ENCODE measurements at regions not wholly inside any gene's neighbourhood (a gene's known extent, or its start where the extent isn't known, plus 50 kb on each side); places are given as distances from the start of the nearest gene placed in this dataset.

GRCh38 chr6:2529211-2529719 is 221.5 kb downstream of the MYLK4 start:
- no peak for TF ChIP-seq CTCF (IDR thresholded peaks at IDR 0.05; ENCODE audit: low read depth, low read length, missing control alignments)
- Histone ChIP-seq H3K4me3 (ENCODE audit: low read depth, low read length) (no peak overlapping the region), H3K36me3 (replicated peaks) (no peaks in the 10 kb centered on the region), H3K27me3 (replicated peaks) (no peaks in the 10 kb centered on the region), H3K27ac (no peak overlapping the region)
- in situ Hi-C loops (cut with HindIII; ENCODE audit: low pct_ligation_motif_present, low sequenced_read_pairs): no loop called here
- DNase-seq: no peak

GRCh38 chr6:2528156-2528555 is 222.6 kb downstream of the MYLK4 start:
- in situ Hi-C loops (cut with HindIII; ENCODE audit: low pct_ligation_motif_present, low sequenced_read_pairs): no loop called here
- no peak for TF ChIP-seq CTCF (IDR thresholded peaks at IDR 0.05; ENCODE audit: low read depth, low read length, missing control alignments)
- DNase-seq: no peak
- Histone ChIP-seq H3K36me3 (replicated peaks) (no peaks in the 10 kb centered on the region), H3K27me3 (replicated peaks) (no peaks in the 10 kb centered on the region), H3K4me3 (ENCODE audit: low read depth, low read length) (no peak overlapping the region), H3K27ac (no peak overlapping the region)

GRCh38 chr6:2526766-2527165 is 224.0 kb downstream of the MYLK4 start:
- H3K4me3 ChIP-seq (ENCODE audit: low read depth, low read length): no peak overlapping the region
- TF ChIP-seq CTCF (IDR thresholded peaks at IDR 0.05; ENCODE audit: low read depth, low read length, missing control alignments): no peak
- no peaks in the 10 kb centered on the region for H3K27me3 ChIP-seq (replicated peaks)
- in situ Hi-C loops (cut with HindIII; ENCODE audit: low pct_ligation_motif_present, low sequenced_read_pairs): no loop called here
- H3K36me3 ChIP-seq (replicated peaks): no peaks in the 10 kb centered on the region
- no peak for DNase-seq
- no peak overlapping the region for H3K27ac ChIP-seq

GRCh38 chr6:2524090-2524489 is 226.6 kb downstream of the MYLK4 start:
- H3K4me3 ChIP-seq (ENCODE audit: low read depth, low read length): no peak overlapping the region
- no peak for DNase-seq
- peak; percentile 59 for TF ChIP-seq CTCF (IDR thresholded peaks at IDR 0.05; ENCODE audit: low read depth, low read length, missing control alignments)
- no peaks in the 10 kb centered on the region for H3K27me3 ChIP-seq (replicated peaks)
- H3K36me3 ChIP-seq (replicated peaks): no peaks in the 10 kb centered on the region
- in situ Hi-C loops (cut with HindIII; ENCODE audit: low pct_ligation_motif_present, low sequenced_read_pairs): no loop called here
- H3K27ac ChIP-seq: no peak overlapping the region

- Histone ChIP-seq H3K27ac (peak overlapping the region; percentile 30), H3K4me3 (ENCODE audit: low read depth, low read length) (no peak overlapping the region), H3K36me3 (replicated peaks) (no peaks in the 10 kb centered on the region), H3K27me3 (replicated peaks) (no peaks in the 10 kb centered on the region)
- DNase-seq: no peak
- TF ChIP-seq CTCF (IDR thresholded peaks at IDR 0.05; ENCODE audit: low read depth, low read length, missing control alignments): no peak
- in situ Hi-C loops (cut with HindIII; ENCODE audit: low pct_ligation_motif_present, low sequenced_read_pairs): no loop called here
Measured at GRCh38 chr6:2523061-2523460, 227.7 kb downstream of the MYLK4 start.

GRCh38 chr6:2522521-2522920 is 228.2 kb downstream of the MYLK4 start:
- Histone ChIP-seq H3K27me3 (replicated peaks) (no peaks in the 10 kb centered on the region), H3K27ac (peak overlapping the region; percentile 52), H3K36me3 (replicated peaks) (no peaks in the 10 kb centered on the region), H3K4me3 (ENCODE audit: low read depth, low read length) (no peak overlapping the region)
- TF ChIP-seq CTCF (IDR thresholded peaks at IDR 0.05; ENCODE audit: low read depth, low read length, missing control alignments): no peak
- DNase-seq: peak; percentile 73
- in situ Hi-C loops (cut with HindIII; ENCODE audit: low pct_ligation_motif_present, low sequenced_read_pairs): no loop called here
